Esophagus muscularis mucosa (tissue), 4 donors: ENCODE measurements at regions not wholly inside any gene's neighbourhood (a gene's known extent, or its start where the extent isn't known, plus 50 kb on each side); places are given as distances from the start of the nearest gene placed in this dataset.

Experiments
- DNase-seq: peaks from one replicate; pipeline ENCODE4 v3.0.0-alpha.2; 2017; ENCODE audit errors: extremely low spot score
- H3K27ac ChIP-seq, 4 donors: fragments of 200-600 bp; sonication (generic); replicated peaks in 1 of 4; 1 replicate in 3 of 4; 2 replicates in 1 of 4; pipeline ENCODE4 v1.5.1; 2016 to 2019; ENCODE audit warnings: mild to moderate bottlenecking in 1 of 4
- H3K27me3 ChIP-seq, 4 donors: fragments of 200-600 bp; sonication (generic); one replicate each; pipeline versions ENCODE4 v1.5.1 to v1.6.0; 2016 to 2019
- H3K36me3 ChIP-seq, 4 donors: fragments of 200-600 bp; sonication (generic); one replicate each; pipeline ENCODE4 v1.5.1; 2016 to 2019
- H3K4me1 ChIP-seq, 4 donors: fragments of 200-600 bp; sonication (generic); one replicate each; pipeline ENCODE4 v1.5.1; 2016 to 2019
- H3K4me3 ChIP-seq, 4 donors: fragments of 200-600 bp; sonication (generic); 1 replicate in 2 of 4; 2 replicates in 2 of 4; pipeline ENCODE4 v1.5.1; 2016 to 2019; ENCODE audit warnings: mild to moderate bottlenecking in 4 of 4, moderate library complexity in 1 of 4
- H3K9me3 ChIP-seq, 4 donors: fragments of 200-600 bp; sonication (generic); 1 replicate in 3 of 4; 2 replicates in 1 of 4; pipeline ENCODE4 v1.5.1; 2016 to 2019
- EP300 ChIP-seq: sonication (generic); formaldehyde crosslinking; IDR thresholded peaks from one replicate; pipeline ENCODE4 v1.6.1; 2017; ENCODE audit warnings: antibody characterized with exemption
- POLR2A ChIP-seq: fragments of 450-650 bp; IDR thresholded peaks from one replicate; pipeline ENCODE4 v1.6.1; 2017; ENCODE audit warnings: antibody characterized with exemption, moderate library complexity, mild to moderate bottlenecking, low read depth
- POLR2AphosphoS5 ChIP-seq, 2 donors: sonication (generic); formaldehyde crosslinking; IDR thresholded peaks; one replicate each; pipeline ENCODE4 v1.6.1; 2017; ENCODE audit warnings: antibody characterized with exemption in 2 of 2
- WGBS: methylation state at CpG from one replicate; pipeline ENCODE4 v1.1.5; 2018; 5-methylcytosine and 5-hydroxymethylcytosine counted together
- intact Hi-C: fragments of 100-400 bp; cut with DNase I; formaldehyde crosslinking; loops from one replicate; pipeline ENCODE4 v1.15.1; 2023
- TF ChIP-seq, protein P1 (sequence below), 3 experiments: fragments of 200-600 bp in 2 of 3; fragments of 450-650 bp in 1 of 3; sonication (generic) in 2 of 3; IDR thresholded peaks; one replicate each; pipeline ENCODE4 v1.5.1; 2017 to 2019; ENCODE audit warnings: antibody characterized with exemption in 3 of 3, mild to moderate bottlenecking in 2 of 3, moderate library complexity in 1 of 3

- no peak overlapping the region for H3K4me3 ChIP-seq
- intact Hi-C loops: no loop called here
- H3K9me3 ChIP-seq: no peaks in the 10 kb centered on the region
- DNase-seq: no peak
- no peak overlapping the region for H3K27ac ChIP-seq
- 59% methylated on average over 1 of the region's 1 CpG for WGBS
- H3K4me1 ChIP-seq: peaks cover 0 to 9% (median 8%) of the 10 kb centered on the region in 4 donors
- no peaks in the 10 kb centered on the region for H3K27me3 ChIP-seq
- no peak for TF ChIP-seq POLR2AphosphoS5 (IDR thresholded peaks at IDR 0.05)
- TF ChIP-seq, protein P1, sequence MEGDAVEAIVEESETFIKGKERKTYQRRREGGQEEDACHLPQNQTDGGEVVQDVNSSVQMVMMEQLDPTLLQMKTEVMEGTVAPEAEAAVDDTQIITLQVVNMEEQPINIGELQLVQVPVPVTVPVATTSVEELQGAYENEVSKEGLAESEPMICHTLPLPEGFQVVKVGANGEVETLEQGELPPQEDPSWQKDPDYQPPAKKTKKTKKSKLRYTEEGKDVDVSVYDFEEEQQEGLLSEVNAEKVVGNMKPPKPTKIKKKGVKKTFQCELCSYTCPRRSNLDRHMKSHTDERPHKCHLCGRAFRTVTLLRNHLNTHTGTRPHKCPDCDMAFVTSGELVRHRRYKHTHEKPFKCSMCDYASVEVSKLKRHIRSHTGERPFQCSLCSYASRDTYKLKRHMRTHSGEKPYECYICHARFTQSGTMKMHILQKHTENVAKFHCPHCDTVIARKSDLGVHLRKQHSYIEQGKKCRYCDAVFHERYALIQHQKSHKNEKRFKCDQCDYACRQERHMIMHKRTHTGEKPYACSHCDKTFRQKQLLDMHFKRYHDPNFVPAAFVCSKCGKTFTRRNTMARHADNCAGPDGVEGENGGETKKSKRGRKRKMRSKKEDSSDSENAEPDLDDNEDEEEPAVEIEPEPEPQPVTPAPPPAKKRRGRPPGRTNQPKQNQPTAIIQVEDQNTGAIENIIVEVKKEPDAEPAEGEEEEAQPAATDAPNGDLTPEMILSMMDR (IDR thresholded peaks at IDR 0.05): no peak
- no peak for TF ChIP-seq EP300
- TF ChIP-seq POLR2A: no peak
- H3K36me3 ChIP-seq: no peaks in the 10 kb centered on the region
Observed at GRCh38 chr7:21123586-21123985, 304.3 kb upstream of the SP4 start.

DNA sequence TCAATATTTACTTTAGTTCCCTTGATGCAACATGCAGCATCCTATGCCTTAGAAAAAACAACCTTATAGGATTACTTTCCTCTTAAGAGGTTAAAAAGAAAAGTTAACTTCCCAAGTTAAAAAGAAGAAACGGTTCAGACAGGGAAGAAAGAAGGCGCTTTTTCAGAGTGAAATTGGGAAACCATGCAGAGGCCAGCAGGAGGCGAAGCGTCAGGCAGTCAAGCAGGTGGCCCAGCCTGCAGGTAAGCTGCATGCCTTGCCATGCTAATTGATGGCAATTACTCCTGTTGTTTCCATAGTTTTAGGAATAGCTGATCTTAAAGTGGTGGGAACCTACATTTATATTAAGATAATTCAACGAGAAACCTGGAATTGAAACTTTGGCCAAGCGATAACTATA is 302.6 kb upstream of the SP4 start:
- no peaks in the 10 kb centered on the region for H3K36me3 ChIP-seq
- WGBS: 82% methylated on average over 6 of the region's 6 CpGs

DNA sequence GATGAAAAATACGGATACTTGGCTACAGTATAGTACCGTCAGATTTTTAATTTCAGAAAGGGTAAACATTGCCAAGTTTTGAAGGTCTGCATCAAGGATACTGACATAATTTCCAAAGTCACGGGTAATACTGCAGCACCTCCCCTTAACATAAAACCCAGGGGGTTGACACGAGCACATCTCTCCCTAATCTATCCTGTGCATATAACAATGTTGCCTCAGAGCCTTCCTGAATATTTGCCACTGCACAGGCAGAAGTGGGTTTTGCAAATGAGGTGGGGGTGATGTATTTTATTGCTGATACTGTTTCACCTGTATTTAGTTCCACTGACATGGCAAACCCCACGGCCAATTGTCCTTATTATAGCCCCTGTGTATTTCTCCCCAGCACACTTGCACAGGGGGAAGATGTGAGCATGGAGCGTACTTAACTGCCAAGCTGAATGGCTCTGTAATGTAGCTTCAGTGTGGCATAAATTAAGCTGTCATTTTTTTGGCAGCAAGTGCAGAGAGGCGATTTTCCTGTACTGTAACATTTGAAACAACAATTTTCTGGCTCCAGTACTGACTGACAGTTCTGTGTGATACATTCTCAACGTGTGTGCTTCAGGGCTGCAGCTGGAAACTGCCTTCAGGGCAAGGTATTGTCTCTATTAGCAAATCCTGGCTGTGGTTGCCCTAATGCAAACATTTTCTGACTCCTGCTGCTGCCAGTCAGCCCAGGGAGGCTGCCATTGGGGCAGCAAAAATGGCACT is 299.6 kb upstream of the SP4 start:
- intact Hi-C loops: no loop called here
- H3K27ac ChIP-seq: no peak overlapping the region
- H3K36me3 ChIP-seq: no peaks in the 10 kb centered on the region
- TF ChIP-seq POLR2AphosphoS5 (IDR thresholded peaks at IDR 0.05) (no peak), EP300 (no peak), POLR2A (no peak)
- TF ChIP-seq, protein P1 (IDR thresholded peaks at IDR 0.05): no peak
- WGBS: 10% methylated on average over 8 of the region's 8 CpGs
- H3K9me3 ChIP-seq: no peaks in the 10 kb centered on the region
- DNase-seq: no peak
- H3K4me1 ChIP-seq: peaks cover 0 to 14% (median 11%) of the 10 kb centered on the region in 4 donors
- H3K4me3 ChIP-seq: no peak overlapping the region
- H3K27me3 ChIP-seq: no peaks in the 10 kb centered on the region

More for the DNA sequence above, 302.6 kb upstream of the SP4 start:
- DNase-seq: no peak
- Histone ChIP-seq H3K27me3 (no peaks in the 10 kb centered on the region), H3K9me3 (no peaks in the 10 kb centered on the region), H3K27ac (no peak overlapping the region), H3K4me3 (no peak overlapping the region), H3K4me1 (peaks cover 0 to 14% (median 11%) of the 10 kb centered on the region in 4 donors)
- intact Hi-C loops: no loop called here
- TF ChIP-seq POLR2A: no peak
- no peak for TF ChIP-seq EP300
- TF ChIP-seq POLR2AphosphoS5 (IDR thresholded peaks at IDR 0.05): no peak
- TF ChIP-seq, protein P1 (IDR thresholded peaks at IDR 0.05): no peak

- WGBS: 69% methylated on average over 1 of the region's 1 CpG
- no peak overlapping the region for H3K27ac ChIP-seq
- no peak for TF ChIP-seq POLR2AphosphoS5 (IDR thresholded peaks at IDR 0.05)
- TF ChIP-seq EP300: no peak
- no peak for TF ChIP-seq POLR2A
- TF ChIP-seq, protein P1 (IDR thresholded peaks at IDR 0.05): no peak
- no peaks in the 10 kb centered on the region for H3K27me3 ChIP-seq
- peaks cover 0 to 14% (median 11%) of the 10 kb centered on the region in 4 donors for H3K4me1 ChIP-seq
- H3K9me3 ChIP-seq: peaks cover 0 to 13% (median 10%) of the 10 kb centered on the region in 4 donors
- H3K36me3 ChIP-seq: no peaks in the 10 kb centered on the region
- no peak overlapping the region for H3K4me3 ChIP-seq
- intact Hi-C loops: no loop called here
- no peak for DNase-seq
Observed at GRCh38 chr7:21131897-21132296, 296.0 kb upstream of the SP4 start.
